SJSA1 (cell line): ENCODE measurements at regions not wholly inside any gene's neighbourhood (a gene's known extent, or its start where the extent isn't known, plus 50 kb on each side); places are given as distances from the start of the nearest gene placed in this dataset.

Experiments used
- DNase-seq, 2 experiments: peaks; one replicate each; pipeline ENCODE4 v3.0.0-alpha.2; 2015 to 2020; ENCODE audit warnings: low spot score in 2 of 2, low read depth in 1 of 2
- H3K27ac ChIP-seq: fragments of 250-450 bp; sonication (Bioruptor Pico); 2 replicates; pipeline ENCODE4 v1.5.1; 2020; ENCODE audit warnings: mild to moderate bottlenecking, moderate library complexity
- H3K27me3 ChIP-seq: fragments of 250-450 bp; sonication (Bioruptor Pico); replicated peaks from 2 replicates; pipeline ENCODE4 v1.5.1; 2020; ENCODE audit warnings: mild to moderate bottlenecking, moderate library complexity
- H3K36me3 ChIP-seq: fragments of 250-450 bp; sonication (Bioruptor Pico); 2 replicates; pipeline ENCODE4 v1.5.1; 2020; ENCODE audit warnings: mild to moderate bottlenecking
- H3K4me1 ChIP-seq: fragments of 250-450 bp; sonication (Bioruptor Pico); replicated peaks from 2 replicates; pipeline ENCODE4 v1.6.1; 2021; ENCODE audit warnings: mild to moderate bottlenecking
- H3K4me3 ChIP-seq: fragments of 250-450 bp; sonication (Bioruptor Pico); 2 replicates; pipeline ENCODE4 v1.5.1; 2020; ENCODE audit warnings: mild to moderate bottlenecking
- H3K9me3 ChIP-seq: fragments of 250-450 bp; sonication (Bioruptor Pico); replicated peaks from 2 replicates; pipeline ENCODE4 v1.5.1; 2020; ENCODE audit warnings: mild to moderate bottlenecking

DNA sequence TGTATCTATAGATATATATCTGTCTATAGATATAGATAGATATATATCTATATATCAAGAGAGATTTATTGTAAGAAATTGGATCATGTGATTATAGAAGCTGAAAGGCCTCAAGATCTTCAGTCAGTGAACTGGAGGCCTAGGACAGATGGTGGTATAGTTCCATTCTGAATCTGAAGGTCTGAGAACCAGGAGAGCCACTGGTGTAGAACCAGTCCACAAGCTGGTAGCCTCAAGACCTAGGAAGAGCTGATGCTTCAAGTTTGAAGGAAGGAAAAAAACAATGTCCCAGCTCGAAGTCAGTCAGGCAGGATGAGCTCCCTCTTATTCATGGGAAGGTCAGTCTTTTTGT is 213.2 kb upstream of the JUN start:
- Histone ChIP-seq H3K27ac (no peak overlapping the region), H3K4me1 (no peaks in the 10 kb centered on the region), H3K4me3 (no peak overlapping the region), H3K27me3 (no peaks in the 10 kb centered on the region), H3K36me3 (no peaks in the 10 kb centered on the region), H3K9me3 (no peaks in the 10 kb centered on the region)
- no peak for DNase-seq

DNA sequence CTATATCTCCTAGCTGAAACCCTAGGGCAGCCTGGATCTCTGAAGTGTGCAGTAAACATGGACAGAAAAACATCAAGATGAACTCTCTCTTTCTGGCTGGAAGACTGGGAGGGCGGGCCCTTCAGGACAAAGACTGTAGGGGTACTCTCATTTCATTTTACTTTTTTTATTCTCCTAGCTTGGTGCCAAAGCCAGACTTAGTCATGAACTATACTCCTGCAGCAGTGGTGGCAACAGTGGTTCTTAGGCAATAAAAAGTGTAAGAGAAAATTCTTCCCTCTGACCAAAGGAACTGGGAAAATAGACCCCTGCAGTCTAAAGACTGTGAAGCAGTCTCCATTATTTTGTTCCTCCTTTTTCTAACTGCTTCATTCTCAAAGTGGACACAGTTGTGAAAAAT is 213.8 kb upstream of the JUN start:
- Histone ChIP-seq H3K4me1 (no peaks in the 10 kb centered on the region), H3K27me3 (no peaks in the 10 kb centered on the region), H3K36me3 (no peaks in the 10 kb centered on the region), H3K9me3 (no peaks in the 10 kb centered on the region), H3K4me3 (no peak overlapping the region), H3K27ac (no peak overlapping the region)
- DNase-seq: no peak

DNA sequence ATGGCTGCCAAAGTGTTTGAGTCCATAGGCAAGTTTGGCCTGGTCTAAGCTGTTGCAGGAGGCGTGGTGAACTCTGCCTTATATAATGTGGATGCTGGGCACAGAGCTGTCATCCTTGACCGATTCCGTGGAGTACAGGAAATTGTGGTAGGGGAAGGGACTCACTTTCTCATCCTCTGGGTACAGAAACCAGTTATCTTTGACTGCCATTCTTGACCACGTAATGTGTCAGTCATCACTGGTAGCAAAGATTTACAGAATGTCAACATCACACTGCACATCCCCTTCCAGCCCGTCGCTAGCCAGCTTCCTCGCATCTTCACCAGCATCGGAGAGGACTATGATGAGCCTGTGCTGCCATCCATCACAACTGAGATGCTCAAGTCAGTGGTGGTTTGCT is 215.8 kb upstream of the JUN start:
- H3K9me3 ChIP-seq: no peaks in the 10 kb centered on the region
- DNase-seq: no peak
- no peaks in the 10 kb centered on the region for H3K36me3 ChIP-seq
- no peaks in the 10 kb centered on the region for H3K27me3 ChIP-seq
- H3K27ac ChIP-seq: no peak overlapping the region
- H3K4me1 ChIP-seq: no peaks in the 10 kb centered on the region
- H3K4me3 ChIP-seq: no peak overlapping the region

- H3K27ac ChIP-seq: no peak overlapping the region
- peaks cover 23% of the 10 kb centered on the region for H3K4me1 ChIP-seq
- H3K27me3 ChIP-seq: no peaks in the 10 kb centered on the region
- no peaks in the 10 kb centered on the region for H3K9me3 ChIP-seq
- DNase-seq: no peak
- no peaks in the 10 kb centered on the region for H3K36me3 ChIP-seq
- H3K4me3 ChIP-seq: no peak overlapping the region
Measured at GRCh38 chr1:59004755-59005154, 220.9 kb upstream of the JUN start.

GRCh38 chr1:59005491-59006288 is 221.8 kb upstream of the JUN start:
- no peaks in the 10 kb centered on the region for H3K9me3 ChIP-seq
- no peak overlapping the region for H3K4me3 ChIP-seq
- peaks cover 23% of the 10 kb centered on the region for H3K4me1 ChIP-seq
- DNase-seq: peak in 1 of 2 experiments; percentile 19
- H3K27ac ChIP-seq: no peak overlapping the region
- no peaks in the 10 kb centered on the region for H3K36me3 ChIP-seq
- H3K27me3 ChIP-seq: no peaks in the 10 kb centered on the region

GRCh38 chr1:59006289-59006658 is 222.4 kb upstream of the JUN start:
- peak in 1 of 2 experiments; percentile 11 for DNase-seq
- Histone ChIP-seq H3K9me3 (no peaks in the 10 kb centered on the region), H3K4me3 (no peak overlapping the region), H3K36me3 (no peaks in the 10 kb centered on the region), H3K27ac (no peak overlapping the region), H3K27me3 (no peaks in the 10 kb centered on the region), H3K4me1 (peaks cover 23% of the 10 kb centered on the region)

DNA sequence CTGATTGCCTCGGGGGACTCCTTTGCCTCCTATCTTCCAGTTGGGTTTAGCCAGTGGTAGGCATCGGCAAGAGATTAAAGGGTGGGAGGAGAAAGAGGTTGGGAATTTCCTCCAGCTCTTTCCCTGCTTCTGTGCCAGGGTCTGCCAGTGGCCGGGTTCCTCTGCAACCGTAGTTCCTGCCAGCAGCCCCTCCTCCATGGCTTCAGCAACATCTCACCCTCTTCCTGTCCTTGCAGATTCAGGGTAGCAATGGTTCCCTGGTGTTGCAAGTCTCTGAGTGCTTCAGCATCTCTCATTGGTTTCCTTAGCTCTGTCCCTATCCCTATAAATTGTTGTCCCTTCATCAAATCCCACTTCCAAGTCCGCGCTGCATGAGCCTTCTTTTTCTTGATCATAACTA is 223.1 kb upstream of the JUN start:
- peaks cover 23% of the 10 kb centered on the region for H3K4me1 ChIP-seq
- DNase-seq: peak in 1 of 2 experiments; percentile 25
- no peaks in the 10 kb centered on the region for H3K9me3 ChIP-seq
- H3K27ac ChIP-seq: no peak overlapping the region
- no peaks in the 10 kb centered on the region for H3K27me3 ChIP-seq
- no peak overlapping the region for H3K4me3 ChIP-seq
- H3K36me3 ChIP-seq: no peaks in the 10 kb centered on the region

DNA sequence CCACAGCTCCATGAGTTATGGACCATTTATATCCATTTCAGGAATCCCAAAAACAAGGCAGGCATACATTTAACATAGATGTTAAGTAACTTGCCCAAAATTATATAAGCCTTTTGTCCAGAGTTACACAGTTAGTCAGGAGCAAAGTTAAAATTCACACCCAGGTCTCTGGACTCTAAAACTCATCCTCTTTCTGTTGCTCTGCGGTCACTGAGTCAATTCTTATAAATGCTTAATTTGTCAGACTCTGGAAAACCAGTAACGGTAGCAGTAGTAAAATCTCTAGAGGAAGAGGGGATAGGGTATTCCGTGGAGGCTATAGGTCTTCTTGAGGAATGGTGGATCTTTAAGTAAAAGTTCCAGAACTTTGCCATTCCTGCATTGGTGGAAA is 223.6 kb upstream of the JUN start:
- Histone ChIP-seq H3K36me3 (no peaks in the 10 kb centered on the region), H3K9me3 (no peaks in the 10 kb centered on the region), H3K4me1 (peaks cover 23% of the 10 kb centered on the region), H3K4me3 (no peak overlapping the region), H3K27me3 (no peaks in the 10 kb centered on the region), H3K27ac (0 out of 2 replicates have a peak overlapping the region, but pooled peaks have one; percentile 4)
- no peak for DNase-seq

GRCh38 chr1:59007820-59008598 is 224.2 kb upstream of the JUN start:
- peak; percentile 73 to 87 for DNase-seq
- Histone ChIP-seq H3K4me3 (no peak overlapping the region), H3K27me3 (no peaks in the 10 kb centered on the region), H3K9me3 (no peaks in the 10 kb centered on the region), H3K4me1 (peaks cover 29% of the 10 kb centered on the region), H3K27ac (peak overlapping the region; percentile 74), H3K36me3 (no peaks in the 10 kb centered on the region)

GRCh38 chr1:59008599-59009347 is 224.9 kb upstream of the JUN start:
- H3K4me1 ChIP-seq: peaks cover 37% of the 10 kb centered on the region
- H3K36me3 ChIP-seq: no peaks in the 10 kb centered on the region
- peak overlapping the region; percentile 74 for H3K27ac ChIP-seq
- H3K9me3 ChIP-seq: no peaks in the 10 kb centered on the region
- DNase-seq: peak; percentile 69 to 78
- H3K27me3 ChIP-seq: no peaks in the 10 kb centered on the region
- no peak overlapping the region for H3K4me3 ChIP-seq

- Histone ChIP-seq H3K27me3 (no peaks in the 10 kb centered on the region), H3K36me3 (no peaks in the 10 kb centered on the region)
Measured at GRCh38 chr1:59011663-59012062, 227.8 kb upstream of the JUN start.

DNA sequence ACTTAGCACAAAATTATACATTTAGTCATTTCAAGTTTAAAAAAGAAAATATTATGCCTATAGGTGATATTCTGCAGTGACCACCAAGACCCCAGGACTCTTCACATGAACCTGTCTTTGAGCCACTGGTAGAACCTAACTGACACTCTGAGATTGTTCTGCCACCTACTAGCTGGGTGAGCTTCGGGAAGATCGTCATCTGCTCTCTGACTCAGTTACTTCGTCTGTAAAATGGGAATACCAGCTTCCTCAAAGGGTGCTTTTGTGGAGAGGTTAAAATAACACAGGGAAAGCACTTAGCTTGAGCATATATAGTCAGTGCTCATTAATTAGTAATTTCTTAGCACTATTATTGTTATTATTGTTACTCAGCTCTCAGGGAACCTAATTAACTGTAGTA is 228.5 kb upstream of the JUN start:
- Histone ChIP-seq H3K9me3 (no peaks in the 10 kb centered on the region), H3K36me3 (no peaks in the 10 kb centered on the region), H3K27ac (peak overlapping the region; percentile 83; the same call in 1 of the 2 replicates), H3K4me1 (peaks cover 70% of the 10 kb centered on the region), H3K4me3 (no peak overlapping the region), H3K27me3 (no peaks in the 10 kb centered on the region)
- no peak for DNase-seq

More at GRCh38 chr1:59011663-59012062, 227.8 kb upstream of the JUN start:
- Histone ChIP-seq H3K27ac (no peak overlapping the region), H3K4me3 (no peak overlapping the region), H3K9me3 (no peaks in the 10 kb centered on the region), H3K4me1 (peaks cover 66% of the 10 kb centered on the region)
- DNase-seq: no peak

DNA sequence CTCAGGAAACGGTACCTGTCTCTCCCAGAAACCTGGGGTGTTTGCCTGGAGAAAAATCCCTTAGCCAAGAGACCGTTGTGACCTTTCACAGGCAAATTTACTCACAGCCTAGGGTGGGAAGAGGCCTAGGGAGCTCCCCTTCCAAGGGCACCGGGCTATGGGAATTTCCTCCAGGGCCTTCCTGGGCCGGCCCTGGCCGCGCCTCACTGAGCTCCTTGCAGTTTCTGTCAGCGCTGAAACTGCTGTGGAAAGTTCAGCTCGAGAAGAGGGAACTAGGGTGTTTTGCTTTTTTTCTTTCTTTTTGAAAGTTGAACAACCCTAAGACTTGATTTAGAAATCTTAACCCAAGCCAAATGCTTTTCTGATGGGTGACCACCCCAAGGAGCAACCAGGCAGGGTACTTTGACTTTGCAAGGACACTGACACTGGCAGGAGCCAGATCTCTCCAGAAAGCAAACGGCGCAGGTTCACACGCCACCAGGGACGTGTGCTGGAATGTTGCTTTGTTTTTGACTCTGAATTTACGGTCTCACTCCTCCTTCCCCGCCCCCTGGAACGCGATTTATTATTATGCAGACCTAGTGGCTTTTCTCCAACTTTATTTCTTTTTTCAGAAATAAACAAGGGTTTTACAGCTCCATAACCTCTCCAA is 229.6 kb upstream of the JUN start:
- Histone ChIP-seq H3K27ac (peak overlapping the region; percentile 83), H3K4me1 (peaks cover 70% of the 10 kb centered on the region)

More for the DNA sequence above, 229.6 kb upstream of the JUN start:
- peak; percentile 84 to 95 for DNase-seq
- Histone ChIP-seq H3K27me3 (no peaks in the 10 kb centered on the region), H3K9me3 (no peaks in the 10 kb centered on the region; the same call in 1 of the 2 replicates), H3K4me3 (no peak overlapping the region), H3K36me3 (no peaks in the 10 kb centered on the region)
